Mucosa of rectum (tissue), 2 donors: ENCODE measurements at regions not wholly inside any gene's neighbourhood (a gene's known extent, or its start where the extent isn't known, plus 50 kb on each side); places are given as distances from the start of the nearest gene placed in this dataset.

Source experiments
- H3K27ac ChIP-seq, 2 donors: one replicate each; pipeline ENCODE4 v1.7.0; 2013; ENCODE audit warnings: inconsistent platforms in 2 of 2, low read depth in 2 of 2, low read length in 2 of 2
- H3K27me3 ChIP-seq, 2 donors: one replicate each; pipeline ENCODE4 v1.7.0; 2013; ENCODE audit warnings: low read length in 2 of 2; ENCODE audit not compliant: control insufficient read depth in 2 of 2, insufficient read depth in 2 of 2
- H3K36me3 ChIP-seq, 2 donors: one replicate each; pipeline ENCODE4 v1.7.0; 2013; ENCODE audit warnings: low read length in 2 of 2; ENCODE audit not compliant: control insufficient read depth in 2 of 2, insufficient read depth in 2 of 2
- H3K4me1 ChIP-seq, 2 donors: one replicate each; pipeline ENCODE4 v1.7.0; 2013; ENCODE audit warnings: low read length in 2 of 2, mild to moderate bottlenecking in 1 of 2; ENCODE audit not compliant: control insufficient read depth in 2 of 2, insufficient read depth in 2 of 2
- H3K4me3 ChIP-seq, 2 donors: one replicate each; pipeline ENCODE4 v1.7.0; 2013; ENCODE audit warnings: low read length in 2 of 2
- H3K9ac ChIP-seq, 2 donors: one replicate each; pipeline ENCODE4 v1.7.0; 2013; ENCODE audit warnings: low read length in 2 of 2, low read depth in 1 of 2, mild to moderate bottlenecking in 1 of 2
- H3K9me3 ChIP-seq, 2 donors: one replicate each; pipeline ENCODE4 v1.7.0; 2013; ENCODE audit warnings: low read length in 2 of 2; ENCODE audit not compliant: control insufficient read depth in 2 of 2
- donor health status: healthy.
- donor health status: Normal muscosa, but diverticular disease.

GRCh38 chr7:34487391-34488115 lies 170.5 kb upstream of the NPSR1 start:
- H3K4me3 ChIP-seq: no peak overlapping the region
- H3K27ac ChIP-seq: no peak overlapping the region
- no peaks in the 10 kb centered on the region for H3K36me3 ChIP-seq
- H3K9me3 ChIP-seq: peaks cover 0 to 3% of the 10 kb centered on the region in 2 donors
- H3K9ac ChIP-seq: no peak overlapping the region
- no peaks in the 10 kb centered on the region for H3K4me1 ChIP-seq
- no peaks in the 10 kb centered on the region for H3K27me3 ChIP-seq

GRCh38 chr7:34488766-34489165 lies 169.3 kb upstream of the NPSR1 start:
- Histone ChIP-seq H3K9ac (no peak overlapping the region), H3K27me3 (no peaks in the 10 kb centered on the region), H3K36me3 (no peaks in the 10 kb centered on the region), H3K4me3 (no peak overlapping the region), H3K9me3 (peaks cover 0 to 3% of the 10 kb centered on the region in 2 donors), H3K4me1 (no peaks in the 10 kb centered on the region), H3K27ac (no peak overlapping the region)

- H3K27me3 ChIP-seq: no peaks in the 10 kb centered on the region
- H3K36me3 ChIP-seq: no peaks in the 10 kb centered on the region
- no peak overlapping the region for H3K4me3 ChIP-seq
- peaks cover 0 to 3% of the 10 kb centered on the region in 2 donors for H3K9me3 ChIP-seq
- no peak overlapping the region for H3K27ac ChIP-seq
- H3K9ac ChIP-seq: no peak overlapping the region
- no peaks in the 10 kb centered on the region for H3K4me1 ChIP-seq
These were observed 166.1 kb upstream of the NPSR1 start for GRCh38 chr7:34491899-34492298.

DNA sequence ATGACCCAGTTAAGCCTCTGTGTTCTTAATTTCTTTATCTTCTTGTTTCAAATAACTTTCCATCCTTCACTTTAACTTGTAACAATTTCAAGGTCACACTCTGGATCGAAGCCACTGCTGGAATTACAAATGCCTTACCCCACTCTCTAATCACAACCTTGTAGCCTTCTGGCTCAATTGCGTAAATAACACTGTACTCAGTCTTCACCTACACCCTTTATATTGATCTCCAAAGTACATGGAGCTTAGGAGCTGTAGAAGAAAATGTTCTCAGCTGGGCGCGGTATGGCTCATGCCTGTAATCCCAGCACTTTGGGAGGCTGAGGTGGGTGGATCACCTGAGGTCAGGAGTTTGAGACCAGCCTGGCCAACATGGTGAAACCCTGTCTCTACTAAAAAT lies 164.3 kb upstream of the NPSR1 start:
- H3K36me3 ChIP-seq: no peaks in the 10 kb centered on the region
- H3K4me3 ChIP-seq: no peak overlapping the region
- no peak overlapping the region for H3K27ac ChIP-seq
- H3K27me3 ChIP-seq: no peaks in the 10 kb centered on the region
- no peaks in the 10 kb centered on the region for H3K9me3 ChIP-seq
- no peaks in the 10 kb centered on the region for H3K4me1 ChIP-seq
- H3K9ac ChIP-seq: no peak overlapping the region

DNA sequence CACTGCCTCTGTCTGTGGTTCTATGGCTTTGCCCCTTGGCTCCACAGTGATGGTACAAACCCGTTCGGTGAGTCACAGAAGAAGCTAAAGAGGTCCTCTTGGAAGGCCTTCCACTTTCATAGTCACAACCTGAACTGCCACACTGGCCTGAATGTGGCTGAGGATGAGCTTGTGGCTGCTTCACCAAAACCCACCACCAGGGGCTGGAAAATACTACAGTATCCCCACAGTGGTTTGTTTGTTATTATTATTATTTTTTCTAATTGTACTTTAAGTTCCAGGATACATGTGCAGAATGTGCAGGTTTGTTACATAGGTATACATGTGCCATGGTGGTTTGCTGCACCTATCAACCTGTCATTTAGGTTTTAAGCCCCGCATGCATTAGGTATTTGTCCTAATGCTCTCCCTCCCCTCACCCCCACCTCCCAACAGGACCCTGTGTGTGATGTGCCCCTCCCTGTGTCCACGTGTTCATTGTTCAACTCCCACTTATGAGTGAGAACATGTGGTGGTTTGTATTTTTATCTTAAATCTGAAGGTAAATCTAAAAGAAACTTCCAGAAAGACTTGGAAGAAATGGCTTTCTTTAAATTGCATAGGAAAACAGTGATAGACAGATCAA lies 160.8 kb upstream of the NPSR1 start:
- Histone ChIP-seq H3K9ac (no peak overlapping the region), H3K9me3 (no peaks in the 10 kb centered on the region), H3K27me3 (no peaks in the 10 kb centered on the region), H3K4me3 (no peak overlapping the region), H3K4me1 (no peaks in the 10 kb centered on the region), H3K36me3 (no peaks in the 10 kb centered on the region), H3K27ac (no peak overlapping the region)

- Histone ChIP-seq H3K27me3 (no peaks in the 10 kb centered on the region), H3K4me3 (no peak overlapping the region), H3K27ac (no peak overlapping the region), H3K9me3 (peaks cover 0 to 3% of the 10 kb centered on the region in 2 donors), H3K4me1 (no peaks in the 10 kb centered on the region), H3K36me3 (no peaks in the 10 kb centered on the region), H3K9ac (no peak overlapping the region)
These were observed 156.9 kb upstream of the NPSR1 start for GRCh38 chr7:34501156-34501555.

DNA sequence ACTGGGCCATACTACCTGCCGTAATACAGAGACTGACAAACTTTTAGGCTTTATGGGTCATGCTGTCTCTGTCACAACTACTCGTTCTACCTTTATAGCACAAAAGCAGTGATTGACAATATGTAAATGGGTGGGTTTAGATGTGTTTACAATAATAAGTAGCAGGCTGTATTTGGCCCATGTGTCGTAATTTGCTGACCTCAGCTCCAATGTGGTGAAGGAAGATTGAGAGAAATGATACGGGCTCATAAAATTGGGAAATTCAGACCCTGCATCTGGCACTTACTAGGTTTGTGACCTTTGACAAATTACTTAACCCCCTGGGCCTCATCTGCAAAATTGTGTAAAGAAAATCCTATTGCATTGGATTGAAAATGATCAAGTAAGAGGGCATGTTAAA lies 150.8 kb upstream of the NPSR1 start:
- H3K27me3 ChIP-seq: no peaks in the 10 kb centered on the region

GRCh38 chr7:34523226-34523918 lies 134.6 kb upstream of the NPSR1 start:
- H3K27me3 ChIP-seq: no peaks in the 10 kb centered on the region
- no peak overlapping the region for H3K4me3 ChIP-seq
- no peaks in the 10 kb centered on the region for H3K9me3 ChIP-seq
- H3K4me1 ChIP-seq: no peaks in the 10 kb centered on the region
- H3K9ac ChIP-seq: no peak overlapping the region
- no peaks in the 10 kb centered on the region for H3K36me3 ChIP-seq
- no peak overlapping the region for H3K27ac ChIP-seq

More for the DNA sequence above, 150.8 kb upstream of the NPSR1 start:
- Histone ChIP-seq H3K27ac (no peak overlapping the region), H3K4me1 (no peaks in the 10 kb centered on the region), H3K4me3 (no peak overlapping the region), H3K9ac (no peak overlapping the region), H3K36me3 (no peaks in the 10 kb centered on the region), H3K9me3 (peaks cover 2 to 3% of the 10 kb centered on the region in 2 donors)

DNA sequence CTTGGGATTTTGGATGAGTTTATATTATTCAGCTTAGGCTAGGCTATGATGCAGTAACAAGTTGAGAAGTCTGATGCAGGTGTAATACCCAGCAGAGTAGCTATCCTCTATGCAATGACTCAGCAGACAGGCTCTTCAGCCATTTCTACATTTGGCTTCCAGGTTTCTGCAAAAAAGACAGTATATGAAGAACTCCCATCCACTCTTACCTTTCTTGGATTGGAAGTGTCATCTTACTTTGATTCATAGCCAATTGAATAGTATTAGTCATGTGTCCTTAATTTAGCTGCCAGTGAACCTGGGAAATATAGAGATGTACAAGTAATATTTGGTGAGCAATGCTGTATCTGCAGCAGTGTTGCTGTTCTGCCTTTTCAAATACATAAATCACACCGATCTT lies 127.8 kb upstream of the NPSR1 start:
- H3K9me3 ChIP-seq: no peaks in the 10 kb centered on the region
- no peaks in the 10 kb centered on the region for H3K36me3 ChIP-seq
- H3K9ac ChIP-seq: no peak overlapping the region
- no peaks in the 10 kb centered on the region for H3K27me3 ChIP-seq
- no peak overlapping the region for H3K4me3 ChIP-seq
- no peaks in the 10 kb centered on the region for H3K4me1 ChIP-seq
- no peak overlapping the region for H3K27ac ChIP-seq

GRCh38 chr7:34539003-34539402 lies 119.0 kb upstream of the NPSR1 start:
- Histone ChIP-seq H3K9ac (no peak overlapping the region), H3K4me1 (no peaks in the 10 kb centered on the region), H3K4me3 (no peak overlapping the region), H3K27me3 (no peaks in the 10 kb centered on the region), H3K36me3 (no peaks in the 10 kb centered on the region), H3K27ac (no peak overlapping the region), H3K9me3 (no peaks in the 10 kb centered on the region)
